Medulla oblongata (tissue), 1 donor: ENCODE measurements at regions not wholly inside any gene's neighbourhood (a gene's known extent, or its start where the extent isn't known, plus 50 kb on each side); places are given as distances from the start of the nearest gene placed in this dataset.

Experiments used
- DNase-seq: peaks from one replicate; pipeline ENCODE4 v3.0.0-alpha.2; 2015; ENCODE audit errors: extremely low spot score

- DNase-seq: no peak
Measured at GRCh38 chr4:89365776-89366175, 58.2 kb upstream of the GPRIN3 start.

- DNase-seq: no peak
Measured at GRCh38 chr4:89365375-89365774, 57.8 kb upstream of the GPRIN3 start.

GRCh38 chr4:89364541-89364940 lies 56.9 kb upstream of the GPRIN3 start:
- no peak for DNase-seq

GRCh38 chr4:89363786-89364185 lies 56.2 kb upstream of the GPRIN3 start:
- DNase-seq: no peak

- DNase-seq: no peak
Measured at GRCh38 chr4:89358935-89359638, 51.5 kb upstream of the GPRIN3 start.

- DNase-seq: no peak
Measured at GRCh38 chr4:89357787-89358186, 50.2 kb upstream of the GPRIN3 start.
